ENCODE measurements at regions not wholly inside any gene's neighbourhood (a gene's known extent, or its start where the extent isn't known, plus 50 kb on each side); places are given as distances from the start of the nearest gene placed in this dataset.

- FAIRE-seq = no peak
- no peak for TF ChIP-seq SPI1 (IDR thresholded peaks at IDR 0.05; ENCODE audit: low read depth, low read length)
- TF ChIP-seq POLR2A (IDR thresholded peaks at IDR 0.05; ENCODE audit: low read depth, low read length) = no peak
- TF ChIP-seq TAF1 (IDR thresholded peaks at IDR 0.05; ENCODE audit: low read depth, low read length) = no peak
- TF ChIP-seq POU2F2 (IDR thresholded peaks at IDR 0.05; ENCODE audit: low read depth, low read length) = no peak
- TF ChIP-seq PAX5 (IDR thresholded peaks at IDR 0.05; ENCODE audit: insufficient read depth, low read length, severe bottlenecking) = no peak
- no peak for TF ChIP-seq POLR2AphosphoS5 (IDR thresholded peaks at IDR 0.05; ENCODE audit: low read depth, low read length)
- DNase-seq (ENCODE audit: insufficient read length, low spot score) = peak; percentile 5
These were observed 356.2 kb downstream of the SEC14L1 start for GRCh38 chr17:77496831-77497577.

DNA sequence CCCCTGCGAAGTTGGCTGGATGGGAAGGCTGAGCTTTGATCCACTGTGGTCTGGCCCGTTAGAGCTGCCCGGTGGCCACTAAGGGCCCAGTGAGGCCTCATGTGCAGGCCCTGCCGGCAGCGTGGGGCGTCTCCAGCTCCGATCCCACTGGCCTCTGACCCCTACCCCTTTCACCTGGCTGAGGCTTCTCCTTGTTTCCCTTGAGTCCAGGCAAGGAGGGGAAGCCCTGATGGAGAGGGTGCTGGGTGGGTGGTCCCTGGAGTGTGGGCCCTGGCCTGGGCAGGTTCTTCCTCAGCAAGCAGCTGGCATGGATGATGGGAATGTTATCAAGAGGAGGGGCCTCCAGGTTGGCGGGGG lies 356.8 kb downstream of the SEC14L1 start:
- TF ChIP-seq POU2F2 (IDR thresholded peaks at IDR 0.05; ENCODE audit: low read depth, low read length) = no peak
- TF ChIP-seq PAX5 (IDR thresholded peaks at IDR 0.05; ENCODE audit: insufficient read depth, low read length, severe bottlenecking) = no peak
- no peak for TF ChIP-seq POLR2A (IDR thresholded peaks at IDR 0.05; ENCODE audit: low read depth, low read length)
- DNase-seq (ENCODE audit: insufficient read length, low spot score) = peak; percentile 14
- FAIRE-seq = no peak

DNA sequence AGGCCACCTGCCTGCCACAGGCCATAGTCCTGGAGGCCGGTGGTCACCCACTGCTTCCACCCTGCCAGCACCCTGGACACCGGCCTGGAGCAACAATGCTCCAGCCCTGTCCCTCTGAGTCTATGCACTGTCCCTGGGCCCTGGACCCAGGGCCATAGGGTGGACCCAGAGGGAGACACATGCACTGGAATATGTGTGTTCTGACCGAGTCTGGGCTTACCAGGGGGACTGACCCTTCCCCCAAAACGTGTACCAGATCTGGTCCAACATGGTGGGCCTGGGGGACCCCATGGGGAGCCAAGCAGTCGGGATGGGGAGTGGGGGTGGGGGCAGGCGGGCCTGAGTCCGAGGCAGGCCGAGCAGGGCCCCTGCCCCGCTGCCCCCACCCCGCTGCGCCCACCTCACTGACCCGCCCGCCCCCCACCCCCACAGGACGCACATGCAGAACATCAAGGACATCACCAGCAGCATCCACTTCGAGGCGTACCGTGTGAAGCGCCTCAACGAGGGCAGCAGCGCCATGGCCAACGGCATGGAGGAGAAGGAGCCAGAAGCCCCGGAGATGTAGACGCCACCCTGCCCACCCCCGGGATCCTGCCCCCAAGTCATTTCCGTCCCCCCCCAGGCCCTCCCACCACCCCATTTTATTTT lies 357.4 kb downstream of the SEC14L1 start:
- DNase-seq (ENCODE audit: insufficient read length, low spot score) = peak; percentile 4
- no peak for TF ChIP-seq SPI1 (IDR thresholded peaks at IDR 0.05; ENCODE audit: low read depth, low read length)
- no peak for TF ChIP-seq POU2F2 (IDR thresholded peaks at IDR 0.05; ENCODE audit: low read depth, low read length)
- no peak for TF ChIP-seq POLR2AphosphoS5 (IDR thresholded peaks at IDR 0.05; ENCODE audit: low read depth, low read length)
- TF ChIP-seq PAX5 (IDR thresholded peaks at IDR 0.05; ENCODE audit: insufficient read depth, low read length, severe bottlenecking) = no peak
- TF ChIP-seq POLR2A (IDR thresholded peaks at IDR 0.05; ENCODE audit: low read depth, low read length) = no peak
- TF ChIP-seq TAF1 (IDR thresholded peaks at IDR 0.05; ENCODE audit: low read depth, low read length) = no peak
- FAIRE-seq = no peak

GRCh38 chr17:77498791-77499698 lies 358.3 kb downstream of the SEC14L1 start:
- TF ChIP-seq PAX5 (IDR thresholded peaks at IDR 0.05; ENCODE audit: insufficient read depth, low read length, severe bottlenecking) (no peak), TAF1 (IDR thresholded peaks at IDR 0.05; ENCODE audit: low read depth, low read length) (no peak), SPI1 (IDR thresholded peaks at IDR 0.05; ENCODE audit: low read depth, low read length) (no peak), POLR2AphosphoS5 (IDR thresholded peaks at IDR 0.05; ENCODE audit: low read depth, low read length) (no peak), POLR2A (IDR thresholded peaks at IDR 0.05; ENCODE audit: low read depth, low read length) (no peak), POU2F2 (IDR thresholded peaks at IDR 0.05; ENCODE audit: low read depth, low read length) (no peak)
- FAIRE-seq = no peak
- peak; percentile 7 for DNase-seq (ENCODE audit: insufficient read length, low spot score)

GRCh38 chr17:77499699-77500435 lies 359.1 kb downstream of the SEC14L1 start:
- DNase-seq (ENCODE audit: insufficient read length, low spot score) (peak; percentile 9), FAIRE-seq (no peak)
- TF ChIP-seq POLR2A (IDR thresholded peaks at IDR 0.05; ENCODE audit: low read depth, low read length) (no peak), POLR2AphosphoS5 (IDR thresholded peaks at IDR 0.05; ENCODE audit: low read depth, low read length) (no peak), TAF1 (IDR thresholded peaks at IDR 0.05; ENCODE audit: low read depth, low read length) (no peak), POU2F2 (IDR thresholded peaks at IDR 0.05; ENCODE audit: low read depth, low read length) (no peak)

DNA sequence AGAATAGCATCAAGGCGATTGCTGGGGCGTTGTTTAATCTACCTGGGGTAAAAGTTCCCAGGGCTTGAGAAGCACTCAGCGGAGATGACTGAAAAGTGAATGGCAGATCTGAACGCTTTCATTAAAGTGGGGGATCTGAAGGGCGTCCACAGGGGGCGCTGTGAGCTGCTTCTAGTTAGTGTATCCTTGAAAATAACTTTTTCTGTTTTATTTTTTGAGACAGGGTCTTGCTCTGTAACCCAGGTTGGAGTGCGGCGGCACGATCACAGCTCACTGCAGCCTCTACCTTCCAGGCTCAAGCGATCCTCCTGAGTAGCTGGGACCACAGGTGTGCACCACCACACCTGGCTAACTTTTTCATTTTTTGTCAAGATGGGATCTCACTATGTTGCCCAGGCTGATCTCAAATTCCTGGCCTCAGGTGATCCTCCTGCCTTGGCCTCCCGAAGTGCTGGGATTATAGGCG lies 360.4 kb downstream of the SEC14L1 start:
- FAIRE-seq (no peak), DNase-seq (ENCODE audit: insufficient read length, low spot score) (peak; percentile 41)
- no peak for TF ChIP-seq POU2F2 (IDR thresholded peaks at IDR 0.05; ENCODE audit: low read depth, low read length)
- no peak for TF ChIP-seq SPI1 (IDR thresholded peaks at IDR 0.05; ENCODE audit: low read depth, low read length)
- no peak for TF ChIP-seq POLR2AphosphoS5 (IDR thresholded peaks at IDR 0.05; ENCODE audit: low read depth, low read length)
- TF ChIP-seq PAX5 (IDR thresholded peaks at IDR 0.05; ENCODE audit: insufficient read depth, low read length, severe bottlenecking) = no peak
- no peak for TF ChIP-seq TAF1 (IDR thresholded peaks at IDR 0.05; ENCODE audit: low read depth, low read length)
- TF ChIP-seq POLR2A (IDR thresholded peaks at IDR 0.05; ENCODE audit: low read depth, low read length) = no peak

DNA sequence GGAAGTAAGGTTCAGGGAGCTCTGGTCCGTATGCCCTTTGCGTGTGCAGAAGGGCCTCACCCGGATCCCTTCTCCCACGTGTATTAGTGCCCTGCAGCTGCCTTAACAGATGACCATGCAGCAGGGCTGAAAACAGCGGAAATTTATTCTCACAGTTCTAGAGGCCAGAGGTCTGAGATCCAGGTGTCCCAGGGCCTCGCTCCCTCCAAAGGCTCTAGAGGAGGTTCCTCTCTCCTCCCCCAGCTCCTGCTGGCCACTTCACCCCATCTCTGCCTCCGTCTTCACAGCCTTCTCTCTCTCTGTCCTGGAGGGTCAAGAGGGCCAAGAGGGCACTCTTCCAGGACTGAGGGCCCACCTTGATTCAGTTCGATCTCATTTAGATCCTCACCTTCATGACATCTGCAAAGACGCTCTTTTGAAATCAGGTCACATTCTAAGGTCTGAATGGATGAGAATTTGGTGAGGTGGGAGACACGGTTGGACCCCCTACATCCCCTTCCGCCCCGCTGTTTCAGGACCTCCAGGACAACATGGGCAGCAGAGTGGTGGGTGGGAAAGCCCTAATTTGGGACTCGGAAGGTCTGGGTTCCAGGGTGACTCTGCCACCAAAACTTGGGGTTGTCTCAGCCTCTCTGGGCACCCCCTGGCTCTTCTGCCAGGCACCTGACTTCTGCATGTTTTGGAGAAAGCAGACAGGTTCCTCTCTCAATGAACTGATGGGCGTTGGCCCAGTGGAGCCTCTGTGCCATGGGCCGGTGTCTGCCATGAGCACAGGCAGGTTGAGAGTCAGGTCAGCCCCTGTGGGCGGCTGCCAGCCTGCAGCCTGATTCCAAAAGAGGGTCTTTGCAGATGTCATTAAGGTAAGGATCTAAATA lies 361.2 kb downstream of the SEC14L1 start:
- TF ChIP-seq POLR2A (IDR thresholded peaks at IDR 0.05; ENCODE audit: low read depth, low read length) (0 out of 2 replicates have a peak, but pooled peaks have one; percentile 37), SPI1 (IDR thresholded peaks at IDR 0.05; ENCODE audit: low read depth, low read length) (no peak), POLR2AphosphoS5 (IDR thresholded peaks at IDR 0.05; ENCODE audit: low read depth, low read length) (0 out of 2 replicates have a peak, but pooled peaks have one; percentile 6), PAX5 (IDR thresholded peaks at IDR 0.05; ENCODE audit: insufficient read depth, low read length, severe bottlenecking) (no peak), TAF1 (IDR thresholded peaks at IDR 0.05; ENCODE audit: low read depth, low read length) (no peak), POU2F2 (IDR thresholded peaks at IDR 0.05; ENCODE audit: low read depth, low read length) (no peak)
- FAIRE-seq (no peak), DNase-seq (ENCODE audit: insufficient read length, low spot score) (no peak)
